ENCODE measurements at regions not wholly inside any gene's neighbourhood (a gene's known extent, or its start where the extent isn't known, plus 50 kb on each side); places are given as distances from the start of the nearest gene placed in this dataset.

DNA sequence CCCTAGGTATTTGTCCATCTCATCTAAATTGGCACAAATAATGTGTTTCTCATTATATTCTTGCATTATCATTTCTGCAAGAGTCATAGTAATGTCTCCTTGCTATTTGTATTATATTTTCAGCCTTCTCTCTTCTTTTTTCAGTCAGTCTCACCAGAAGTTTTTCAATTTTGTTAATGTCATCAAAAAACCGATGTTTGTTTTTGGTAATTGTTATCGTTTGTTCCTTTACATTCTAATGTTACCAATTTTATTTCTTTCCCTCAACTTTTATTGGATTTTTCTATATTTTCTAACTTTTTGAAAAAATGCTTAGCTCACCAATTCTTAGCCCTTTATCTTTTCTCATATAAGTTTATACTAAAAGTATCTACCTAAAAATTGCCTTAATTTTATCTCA is 82.2 kb upstream of the NRSN1 start:
- TF ChIP-seq, protein P1, sequence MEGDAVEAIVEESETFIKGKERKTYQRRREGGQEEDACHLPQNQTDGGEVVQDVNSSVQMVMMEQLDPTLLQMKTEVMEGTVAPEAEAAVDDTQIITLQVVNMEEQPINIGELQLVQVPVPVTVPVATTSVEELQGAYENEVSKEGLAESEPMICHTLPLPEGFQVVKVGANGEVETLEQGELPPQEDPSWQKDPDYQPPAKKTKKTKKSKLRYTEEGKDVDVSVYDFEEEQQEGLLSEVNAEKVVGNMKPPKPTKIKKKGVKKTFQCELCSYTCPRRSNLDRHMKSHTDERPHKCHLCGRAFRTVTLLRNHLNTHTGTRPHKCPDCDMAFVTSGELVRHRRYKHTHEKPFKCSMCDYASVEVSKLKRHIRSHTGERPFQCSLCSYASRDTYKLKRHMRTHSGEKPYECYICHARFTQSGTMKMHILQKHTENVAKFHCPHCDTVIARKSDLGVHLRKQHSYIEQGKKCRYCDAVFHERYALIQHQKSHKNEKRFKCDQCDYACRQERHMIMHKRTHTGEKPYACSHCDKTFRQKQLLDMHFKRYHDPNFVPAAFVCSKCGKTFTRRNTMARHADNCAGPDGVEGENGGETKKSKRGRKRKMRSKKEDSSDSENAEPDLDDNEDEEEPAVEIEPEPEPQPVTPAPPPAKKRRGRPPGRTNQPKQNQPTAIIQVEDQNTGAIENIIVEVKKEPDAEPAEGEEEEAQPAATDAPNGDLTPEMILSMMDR (IDR thresholded peaks at IDR 0.05; ENCODE audit: insufficient read depth, low read length, poor library complexity, severe bottlenecking): no peak
- Histone ChIP-seq H3K4me3 (ENCODE audit: low read depth, low read length) (no peak overlapping the region), H3K27me3 (ENCODE audit: control insufficient read depth, insufficient read depth, low read length) (no peaks in the 10 kb centered on the region), H3K36me3 (ENCODE audit: control insufficient read depth, insufficient read depth, low read length) (no peaks in the 10 kb centered on the region)
- DNase-seq (ENCODE audit: low read depth): no peak

DNA sequence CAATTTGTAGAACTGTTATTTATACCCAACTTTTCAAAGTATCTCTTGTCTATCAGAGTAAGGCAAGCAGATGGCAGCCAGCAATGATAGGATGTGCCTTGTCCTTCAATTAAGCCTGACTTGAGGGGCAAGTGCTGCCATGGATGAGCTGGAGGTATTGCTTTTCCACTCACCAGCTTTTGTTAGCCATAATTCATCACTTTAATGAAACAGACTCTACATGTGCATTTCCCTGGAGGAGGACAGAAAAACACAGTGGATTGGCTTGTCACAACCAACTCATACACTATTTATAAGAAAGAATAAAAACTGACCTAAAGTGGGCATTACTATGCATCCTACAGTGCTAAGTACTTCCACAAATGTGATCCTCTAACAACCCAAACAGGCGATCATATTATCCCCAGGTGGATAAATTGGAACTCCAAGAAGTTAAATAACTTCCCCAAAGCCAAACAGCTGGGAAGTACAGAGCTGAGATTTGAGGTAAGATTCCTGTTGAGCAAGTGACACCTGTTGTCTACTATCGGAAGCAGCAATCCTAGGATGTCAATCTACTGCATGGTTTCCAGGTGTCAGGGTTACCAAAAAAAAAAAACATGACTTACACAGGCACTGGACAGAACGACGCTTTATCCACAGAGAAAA is 73.9 kb upstream of the NRSN1 start:
- H3K4me3 ChIP-seq (ENCODE audit: low read depth, low read length): no peak overlapping the region
- TF ChIP-seq, protein P1 (IDR thresholded peaks at IDR 0.05; ENCODE audit: insufficient read depth, low read length, poor library complexity, severe bottlenecking): no peak
- DNase-seq (ENCODE audit: low read depth): no peak
- no peaks in the 10 kb centered on the region for H3K27me3 ChIP-seq (ENCODE audit: control insufficient read depth, insufficient read depth, low read length)
- H3K36me3 ChIP-seq (ENCODE audit: control insufficient read depth, insufficient read depth, low read length): no peaks in the 10 kb centered on the region

DNA sequence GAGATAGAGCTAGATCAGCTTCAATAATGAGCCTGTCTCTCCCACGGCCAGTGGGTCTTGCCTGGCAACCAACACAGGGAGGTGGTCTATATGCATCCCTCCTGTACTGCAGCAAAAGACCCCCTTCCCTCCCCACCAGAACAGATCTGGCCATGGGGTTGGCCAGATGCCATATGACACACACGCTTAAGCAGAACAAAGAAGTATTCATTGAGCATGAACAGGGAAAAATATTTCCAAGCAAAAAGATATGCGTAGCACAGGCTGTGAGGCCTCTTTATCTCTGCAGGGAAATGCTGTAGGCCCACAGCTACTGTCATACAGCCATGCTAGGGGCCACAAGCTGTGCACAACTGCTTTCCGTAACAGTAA is 73.4 kb upstream of the NRSN1 start:
- TF ChIP-seq, protein P1 (IDR thresholded peaks at IDR 0.05; ENCODE audit: insufficient read depth, low read length, poor library complexity, severe bottlenecking): no peak
- no peak for DNase-seq (ENCODE audit: low read depth)
- Histone ChIP-seq H3K27me3 (ENCODE audit: control insufficient read depth, insufficient read depth, low read length) (no peaks in the 10 kb centered on the region), H3K4me3 (ENCODE audit: low read depth, low read length) (no peak overlapping the region), H3K36me3 (ENCODE audit: control insufficient read depth, insufficient read depth, low read length) (no peaks in the 10 kb centered on the region)

DNA sequence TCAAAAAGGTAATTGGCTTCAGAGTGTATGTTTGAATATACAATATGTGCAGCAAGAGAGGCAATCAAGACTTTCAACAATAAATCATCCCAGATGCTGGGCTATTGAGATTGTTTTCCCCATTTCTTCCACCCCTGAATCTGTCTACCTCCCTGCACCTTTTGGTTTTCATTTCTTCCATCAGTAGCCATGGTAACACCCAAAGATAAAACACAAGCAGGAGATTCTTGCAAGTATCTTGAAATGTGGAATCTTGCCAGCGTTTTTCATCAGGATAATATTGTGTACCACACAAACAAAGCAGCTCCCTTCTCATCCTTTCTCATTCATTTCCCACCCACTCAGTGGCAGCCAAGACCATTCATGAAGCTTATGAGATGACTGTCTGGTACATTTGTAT is 73.0 kb upstream of the NRSN1 start:
- Histone ChIP-seq H3K4me3 (ENCODE audit: low read depth, low read length) (no peak overlapping the region), H3K36me3 (ENCODE audit: control insufficient read depth, insufficient read depth, low read length) (no peaks in the 10 kb centered on the region), H3K27me3 (ENCODE audit: control insufficient read depth, insufficient read depth, low read length) (no peaks in the 10 kb centered on the region)
- DNase-seq (ENCODE audit: low read depth): no peak
- TF ChIP-seq, protein P1 (IDR thresholded peaks at IDR 0.05; ENCODE audit: insufficient read depth, low read length, poor library complexity, severe bottlenecking): no peak

DNA sequence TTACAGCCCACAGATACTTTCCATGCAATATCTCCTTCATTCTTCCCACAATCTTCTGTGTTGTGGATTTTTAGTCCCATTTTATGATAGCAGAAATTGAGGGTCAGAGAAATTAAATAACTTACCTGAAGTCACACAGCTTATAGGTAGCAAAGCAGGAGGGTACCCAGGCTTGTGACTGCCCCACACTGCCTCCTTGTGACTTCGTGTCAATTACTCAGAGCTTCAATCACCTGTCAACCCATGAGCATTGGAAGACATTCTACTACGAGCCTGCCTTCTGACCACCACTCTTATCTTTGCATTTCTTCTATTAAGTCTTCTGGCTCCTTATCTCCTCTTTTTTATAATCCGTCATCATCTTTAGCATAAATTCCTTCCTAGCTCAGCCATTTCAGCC is 71.6 kb upstream of the NRSN1 start:
- Histone ChIP-seq H3K36me3 (ENCODE audit: control insufficient read depth, insufficient read depth, low read length) (no peaks in the 10 kb centered on the region), H3K4me3 (ENCODE audit: low read depth, low read length) (no peak overlapping the region), H3K27me3 (ENCODE audit: control insufficient read depth, insufficient read depth, low read length) (no peaks in the 10 kb centered on the region)
- TF ChIP-seq, protein P1 (IDR thresholded peaks at IDR 0.05; ENCODE audit: insufficient read depth, low read length, poor library complexity, severe bottlenecking): no peak
- no peak for DNase-seq (ENCODE audit: low read depth)

DNA sequence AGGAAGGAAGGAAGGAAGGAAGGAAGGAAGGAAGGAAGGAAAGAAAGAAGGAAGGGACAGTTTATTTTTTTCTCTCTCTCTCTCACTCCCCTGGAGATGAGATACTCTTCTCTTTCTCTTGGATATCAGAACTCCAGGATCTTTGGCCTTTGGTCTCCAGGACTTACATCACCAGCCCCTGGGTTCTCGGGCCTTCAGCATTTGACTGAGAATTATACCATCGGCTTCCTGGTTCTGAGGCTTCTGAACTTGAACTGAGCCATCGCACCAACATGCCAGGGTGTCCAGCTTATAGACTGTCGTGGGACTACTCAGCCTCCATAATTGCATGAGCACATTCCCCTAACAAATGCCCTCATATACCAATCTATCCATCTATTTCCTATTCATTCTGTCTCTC is 69.4 kb upstream of the NRSN1 start:
- Histone ChIP-seq H3K27me3 (ENCODE audit: control insufficient read depth, insufficient read depth, low read length) (no peaks in the 10 kb centered on the region), H3K4me3 (ENCODE audit: low read depth, low read length) (no peak overlapping the region), H3K36me3 (ENCODE audit: control insufficient read depth, insufficient read depth, low read length) (no peaks in the 10 kb centered on the region)
- DNase-seq (ENCODE audit: low read depth): no peak
- TF ChIP-seq, protein P1 (IDR thresholded peaks at IDR 0.05; ENCODE audit: insufficient read depth, low read length, poor library complexity, severe bottlenecking): no peak

Measured in kidney epithelial cell (primary cell).